ENCODE measurements at regions not wholly inside any gene's neighbourhood (a gene's known extent, or its start where the extent isn't known, plus 50 kb on each side); places are given as distances from the start of the nearest gene placed in this dataset.
A peak's percentile ranks its signal among the peaks of the same experiment; 100 is the strongest.

GRCh38 chr4:38606587-38606905, 57.5 kb upstream of the KLF3 start:
- Histone ChIP-seq H3K9ac (ENCODE audit: low read length) (no peak overlapping the region), H3K36me3 (ENCODE audit: control insufficient read depth, insufficient read depth, low read length) (no peaks in the 10 kb centered on the region), H3K27me3 (ENCODE audit: control insufficient read depth, insufficient read depth, low read length) (no peaks in the 10 kb centered on the region), H3K4me1 (ENCODE audit: control insufficient read depth, insufficient read depth, low read length) (no peaks in the 10 kb centered on the region), H3K27ac (ENCODE audit: low read depth, low read length) (no peak overlapping the region), H3K4me3 (ENCODE audit: low read length) (no peak overlapping the region)

- no peak overlapping the region for H3K27ac ChIP-seq (ENCODE audit: low read depth, low read length)
- no peaks in the 10 kb centered on the region for H3K4me1 ChIP-seq (ENCODE audit: control insufficient read depth, insufficient read depth, low read length)
- no peaks in the 10 kb centered on the region for H3K27me3 ChIP-seq (ENCODE audit: control insufficient read depth, insufficient read depth, low read length)
- no peak overlapping the region for H3K9ac ChIP-seq (ENCODE audit: low read length)
- H3K4me3 ChIP-seq (ENCODE audit: low read length) = no peak overlapping the region
- no peaks in the 10 kb centered on the region for H3K36me3 ChIP-seq (ENCODE audit: control insufficient read depth, insufficient read depth, low read length)
Observed at GRCh38 chr4:38609614-38610013, 54.4 kb upstream of the KLF3 start.

DNA sequence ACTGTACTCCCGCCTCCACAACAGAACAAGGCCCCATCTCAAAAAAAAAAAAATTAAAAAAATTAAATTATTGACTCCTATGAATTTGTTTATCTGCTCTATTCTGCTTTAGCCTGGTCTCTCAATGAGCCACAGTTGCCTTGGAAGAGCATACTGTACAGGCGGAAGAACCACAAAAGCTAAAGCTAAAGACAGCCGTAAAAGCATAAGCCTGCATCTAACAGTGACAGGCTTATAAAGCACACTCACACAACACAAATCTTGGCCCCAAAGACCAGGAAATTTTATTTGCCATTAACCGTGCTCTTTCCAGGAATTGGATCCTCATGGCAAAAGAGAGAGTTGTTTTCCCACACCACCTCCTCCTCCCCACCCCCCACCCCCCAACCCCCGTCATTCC, 53.5 kb upstream of the KLF3 start:
- Histone ChIP-seq H3K27ac (ENCODE audit: low read depth, low read length) (no peak overlapping the region), H3K9ac (ENCODE audit: low read length) (no peak overlapping the region), H3K4me1 (ENCODE audit: control insufficient read depth, insufficient read depth, low read length) (no peaks in the 10 kb centered on the region), H3K4me3 (ENCODE audit: low read length) (no peak overlapping the region), H3K27me3 (ENCODE audit: control insufficient read depth, insufficient read depth, low read length) (no peaks in the 10 kb centered on the region), H3K36me3 (ENCODE audit: control insufficient read depth, insufficient read depth, low read length) (no peaks in the 10 kb centered on the region)

- H3K27ac ChIP-seq (ENCODE audit: low read depth, low read length) = no peak overlapping the region
- no peaks in the 10 kb centered on the region for H3K36me3 ChIP-seq (ENCODE audit: control insufficient read depth, insufficient read depth, low read length)
- no peak overlapping the region for H3K9ac ChIP-seq (ENCODE audit: low read length)
- H3K27me3 ChIP-seq (ENCODE audit: control insufficient read depth, insufficient read depth, low read length) = no peaks in the 10 kb centered on the region
- peak overlapping the region; percentile 2 for H3K4me3 ChIP-seq (ENCODE audit: low read length)
- H3K4me1 ChIP-seq (ENCODE audit: control insufficient read depth, insufficient read depth, low read length) = no peaks in the 10 kb centered on the region
Observed at GRCh38 chr4:38610966-38611431, 53.0 kb upstream of the KLF3 start.

DNA sequence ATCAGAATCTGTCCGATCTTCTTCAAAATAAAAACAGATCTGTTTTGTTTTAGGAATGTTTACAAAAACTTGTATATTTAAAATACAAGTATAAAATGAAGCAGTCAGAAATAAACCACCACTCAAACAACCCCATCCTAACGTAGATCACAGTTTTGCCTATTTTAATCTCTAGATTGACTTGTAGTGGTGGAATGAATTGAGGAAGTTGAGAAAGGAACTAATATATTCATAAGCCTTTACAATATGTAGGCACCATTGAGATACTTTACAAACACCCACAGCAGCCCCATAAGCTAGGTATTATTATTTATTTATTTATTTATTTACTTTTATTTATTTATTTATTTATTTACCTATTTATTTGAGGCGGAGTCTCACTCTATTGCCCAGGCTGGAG, 52.3 kb upstream of the KLF3 start:
- Histone ChIP-seq H3K27me3 (ENCODE audit: control insufficient read depth, insufficient read depth, low read length) (no peaks in the 10 kb centered on the region), H3K27ac (ENCODE audit: low read depth, low read length) (no peak overlapping the region), H3K4me3 (ENCODE audit: low read length) (no peak overlapping the region), H3K9ac (ENCODE audit: low read length) (no peak overlapping the region), H3K36me3 (ENCODE audit: control insufficient read depth, insufficient read depth, low read length) (no peaks in the 10 kb centered on the region), H3K4me1 (ENCODE audit: control insufficient read depth, insufficient read depth, low read length) (no peaks in the 10 kb centered on the region)

DNA sequence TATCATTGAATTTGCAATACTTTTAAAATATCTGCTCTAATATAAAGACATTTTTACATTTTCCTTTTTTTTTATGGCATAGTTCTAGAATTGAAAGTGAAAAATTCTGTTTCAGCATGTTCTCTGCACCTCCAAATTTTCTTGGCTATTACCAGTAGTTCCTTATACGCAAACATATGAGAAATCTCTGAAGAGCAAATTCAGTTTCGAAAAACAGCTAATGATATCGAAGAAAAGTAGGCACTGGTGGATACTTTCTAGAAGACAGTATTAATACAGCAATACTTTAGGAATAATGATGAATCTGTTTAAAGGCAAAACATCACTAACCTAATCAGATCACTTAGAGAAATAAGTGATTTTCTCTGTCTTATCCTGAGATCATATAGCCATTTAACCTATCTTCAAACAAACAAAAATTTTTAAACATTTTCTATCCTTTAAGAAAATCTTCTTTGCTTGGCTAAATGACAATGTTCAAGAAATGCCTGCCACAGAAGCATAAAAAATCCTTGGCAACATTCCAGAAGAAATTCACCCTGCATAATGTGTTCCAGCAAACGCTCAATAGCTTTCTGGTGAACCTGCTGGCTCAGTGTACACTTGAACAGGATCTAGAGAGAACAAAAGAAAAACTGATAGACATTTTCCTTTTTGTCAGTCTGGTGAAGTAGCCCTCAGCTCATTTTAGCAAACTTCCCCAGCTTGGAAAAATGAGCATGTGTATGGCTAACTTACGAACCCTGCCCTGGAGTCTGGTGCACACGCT, 51.2 kb upstream of the KLF3 start:
- Histone ChIP-seq H3K9ac (ENCODE audit: low read length) (no peak overlapping the region), H3K36me3 (ENCODE audit: control insufficient read depth, insufficient read depth, low read length) (no peaks in the 10 kb centered on the region), H3K4me1 (ENCODE audit: control insufficient read depth, insufficient read depth, low read length) (no peaks in the 10 kb centered on the region), H3K27me3 (ENCODE audit: control insufficient read depth, insufficient read depth, low read length) (no peaks in the 10 kb centered on the region), H3K4me3 (ENCODE audit: low read length) (no peak overlapping the region), H3K27ac (ENCODE audit: low read depth, low read length) (no peak overlapping the region)
